Keratinocyte (primary cell): ENCODE measurements at regions not wholly inside any gene's neighbourhood (a gene's known extent, or its start where the extent isn't known, plus 50 kb on each side); places are given as distances from the start of the nearest gene placed in this dataset.

Source experiments
- DNase-seq: peaks from one replicate; pipeline ENCODE4 v3.0.0-alpha.2; 2011; ENCODE audit warnings: low read depth, missing footprints, low spot score
- FAIRE-seq: peaks from 2 replicates; lab custom pipeline; 2011; peaks lifted over from hg19 to GRCh38; lab: Jason Lieb, UNC
- H2AFZ ChIP-seq: 2 replicates; pipeline ENCODE4 v1.6.0; 2012; ENCODE audit warnings: low read length, control low read depth, inconsistent platforms; ENCODE audit not compliant: control insufficient read depth
- H3K27ac ChIP-seq: 2 replicates; pipeline ENCODE4 v1.5.1; 2011; ENCODE audit warnings: low read length; ENCODE audit not compliant: control insufficient read depth, insufficient read depth
- H3K27me3 ChIP-seq: 3 replicates; pipeline ENCODE4 v1.6.0; 2011; ENCODE audit warnings: low read length; ENCODE audit not compliant: control insufficient read depth, insufficient read depth; ENCODE audit errors: extremely low read depth
- H3K36me3 ChIP-seq, 2 experiments: 2 replicates in 1 of 2; 3 replicates in 1 of 2; pipeline ENCODE4 v1.5.1; 2011; ENCODE audit warnings: low read length in 2 of 2, mild to moderate bottlenecking in 1 of 2; ENCODE audit not compliant: control insufficient read depth in 2 of 2, insufficient read depth in 2 of 2; ENCODE audit errors: extremely low read depth in 1 of 2
- H3K4me1 ChIP-seq: 3 replicates; pipeline ENCODE4 v1.5.1; 2011; ENCODE audit warnings: low read length; ENCODE audit not compliant: control insufficient read depth, insufficient read depth; ENCODE audit errors: extremely low read depth
- H3K4me2 ChIP-seq: 3 replicates; pipeline ENCODE4 v1.6.0; 2011; ENCODE audit warnings: low read depth, low read length; ENCODE audit not compliant: control insufficient read depth, insufficient read depth; ENCODE audit errors: extremely low read depth
- H3K4me3 ChIP-seq, 3 experiments: fragments of 200-600 bp in 1 of 3; sonication (generic) in 1 of 3; 2 replicates in 2 of 3; 3 replicates in 1 of 3; pipeline ENCODE4 v1.5.1; 2011 to 2016; ENCODE audit warnings: low read length in 3 of 3, mild to moderate bottlenecking in 3 of 3, control low read depth in 2 of 3, inconsistent platforms in 1 of 3, low read depth in 1 of 3, mixed read lengths in 1 of 3, mixed run types in 1 of 3, moderate library complexity in 1 of 3; ENCODE audit not compliant: control insufficient read depth in 2 of 3, insufficient read depth in 2 of 3; ENCODE audit errors: extremely low read depth in 1 of 3
- H3K79me2 ChIP-seq: 2 replicates; pipeline ENCODE4 v1.6.0; 2012; ENCODE audit warnings: low read length; ENCODE audit not compliant: control insufficient read depth, insufficient read depth
- H3K9ac ChIP-seq: 3 replicates; pipeline ENCODE4 v1.6.0; 2011; ENCODE audit warnings: low read length; ENCODE audit not compliant: control insufficient read depth, insufficient read depth; ENCODE audit errors: extremely low read depth
- H3K9me1 ChIP-seq: 3 replicates; pipeline ENCODE4 v1.6.0; 2011; ENCODE audit warnings: low read length; ENCODE audit not compliant: control insufficient read depth, insufficient read depth; ENCODE audit errors: extremely low read depth
- H3K9me3 ChIP-seq: 2 replicates; pipeline ENCODE4 v1.5.1; 2012; ENCODE audit warnings: low read depth, low read length; ENCODE audit not compliant: control insufficient read depth
- H4K20me1 ChIP-seq: 3 replicates; pipeline ENCODE4 v1.6.0; 2011; ENCODE audit warnings: low read length; ENCODE audit not compliant: control insufficient read depth, insufficient read depth; ENCODE audit errors: extremely low read depth
- CTCF ChIP-seq, 3 experiments: IDR thresholded peaks in 1 of 3; conservative IDR thresholded peaks in 1 of 3; optimal IDR thresholded peaks in 1 of 3; 2 replicates in 2 of 3; 3 replicates in 1 of 3; pipeline versions ENCODE3 to v1.5.1; 2011; ENCODE audit warnings: low read length in 3 of 3, mild to moderate bottlenecking in 3 of 3, moderate library complexity in 2 of 3, control low read depth in 1 of 3, inconsistent platforms in 1 of 3; ENCODE audit not compliant: insufficient read depth in 2 of 3; ENCODE audit errors: extremely low read depth in 1 of 3
- EZH2 ChIP-seq: IDR thresholded peaks from one replicate; pipeline ENCODE4 v1.6.1; 2012; ENCODE audit warnings: inconsistent platforms, mild to moderate bottlenecking, low read length, moderate library complexity
- dilution Hi-C: fragments of 300-500 bp; cut with MboI; formaldehyde crosslinking; loops from one replicate; pipeline ENCODE4 v1.7.0; 2020; ENCODE audit warnings: low sequenced_read_pairs; ENCODE audit not compliant: extremely low pct_ligation_motif_present

- DNase-seq (no peak), FAIRE-seq (no peak)
Observed at GRCh38 chr20:52434453-52434852, 242.9 kb upstream of the ZFP64 start.

GRCh38 chr20:52434041-52434425, 242.5 kb upstream of the ZFP64 start:
- H3K9me1 ChIP-seq = no peaks in the 10 kb centered on the region
- FAIRE-seq = no peak
- no peak overlapping the region for H3K9ac ChIP-seq
- no peaks in the 10 kb centered on the region for H3K4me1 ChIP-seq
- H3K36me3 ChIP-seq = no peaks in the 10 kb centered on the region
- no peak overlapping the region for H3K4me2 ChIP-seq
- DNase-seq = no peak
- H3K27me3 ChIP-seq = no peaks in the 10 kb centered on the region
- no peaks in the 10 kb centered on the region for H4K20me1 ChIP-seq
- H3K79me2 ChIP-seq = no peaks in the 10 kb centered on the region
- dilution Hi-C loops = no loop called here
- H2AFZ ChIP-seq = no peak overlapping the region
- H3K4me3 ChIP-seq = no peak overlapping the region
- no peak overlapping the region for H3K27ac ChIP-seq
- no peaks in the 10 kb centered on the region for H3K9me3 ChIP-seq
- TF ChIP-seq EZH2 (no peak), CTCF (optimal IDR thresholded peaks at IDR 0.05 in 1 of 3, IDR thresholded peaks at IDR 0.05 in 1 of 3, conservative IDR thresholded peaks at IDR 0.05 in 1 of 3; ENCODE audit: extremely low read depth in 1 of 3, insufficient read depth in 2 of 3, low read length in 3 of 3) (no peak)

More at GRCh38 chr20:52434453-52434852, 242.9 kb upstream of the ZFP64 start:
- H3K27me3 ChIP-seq = no peaks in the 10 kb centered on the region
- H3K9me1 ChIP-seq = no peaks in the 10 kb centered on the region
- H3K4me1 ChIP-seq = no peaks in the 10 kb centered on the region
- dilution Hi-C loops = no loop called here
- no peaks in the 10 kb centered on the region for H3K36me3 ChIP-seq
- H3K9me3 ChIP-seq = no peaks in the 10 kb centered on the region
- no peak overlapping the region for H3K4me3 ChIP-seq
- H3K27ac ChIP-seq = no peak overlapping the region
- no peaks in the 10 kb centered on the region for H3K79me2 ChIP-seq
- no peak overlapping the region for H2AFZ ChIP-seq
- no peak overlapping the region for H3K4me2 ChIP-seq
- H4K20me1 ChIP-seq = no peaks in the 10 kb centered on the region
- TF ChIP-seq CTCF (optimal IDR thresholded peaks at IDR 0.05 in 1 of 3, IDR thresholded peaks at IDR 0.05 in 1 of 3, conservative IDR thresholded peaks at IDR 0.05 in 1 of 3; ENCODE audit: extremely low read depth in 1 of 3, insufficient read depth in 2 of 3, low read length in 3 of 3) (no peak), EZH2 (no peak)
- H3K9ac ChIP-seq = no peak overlapping the region
